ENCODE measurements at regions not wholly inside any gene's neighbourhood (a gene's known extent, or its start where the extent isn't known, plus 50 kb on each side); places are given as distances from the start of the nearest gene placed in this dataset.
"Not testable (repeated sequence)": the region's sequence is repeated elsewhere in the genome, so short reads cannot be mapped to it uniquely, and the experiment has no call there.

GRCh38 chr6:6724539-6725467 lies 136.3 kb downstream of the LY86 start:
- peak; percentile 92 for DNase-seq (ENCODE audit: low spot score)

- no peak for DNase-seq (ENCODE audit: low spot score)
These were observed 137.1 kb downstream of the LY86 start for GRCh38 chr6:6725468-6726209.

GRCh38 chr6:6728169-6728941 lies 139.8 kb downstream of the LY86 start:
- no peak for DNase-seq (ENCODE audit: low spot score)

GRCh38 chr6:6729971-6730370 lies 141.5 kb downstream of the LY86 start:
- no peak for DNase-seq (ENCODE audit: low spot score)

GRCh38 chr6:6730831-6731230 lies 142.3 kb downstream of the LY86 start:
- DNase-seq (ENCODE audit: low spot score), result no peak

GRCh38 chr6:6734479-6735465 lies 146.3 kb downstream of the LY86 start:
- DNase-seq (ENCODE audit: low spot score), result no peak

GRCh38 chr6:6736791-6737654 lies 148.5 kb downstream of the LY86 start:
- DNase-seq (ENCODE audit: low spot score), result no peak

GRCh38 chr6:6737671-6738070 lies 149.2 kb downstream of the LY86 start:
- DNase-seq (ENCODE audit: low spot score), result no peak

GRCh38 chr6:6738108-6738507 lies 149.6 kb downstream of the LY86 start:
- no peak for DNase-seq (ENCODE audit: low spot score)

- DNase-seq (ENCODE audit: low spot score), result no peak
These were observed 150.6 kb downstream of the LY86 start for GRCh38 chr6:6738922-6739716.

GRCh38 chr6:6740595-6740994 lies 152.1 kb downstream of the LY86 start:
- DNase-seq (ENCODE audit: low spot score), result no peak

- DNase-seq (ENCODE audit: low spot score), result no peak
These were observed 152.7 kb downstream of the LY86 start for GRCh38 chr6:6741264-6741663.

- no peak for DNase-seq (ENCODE audit: low spot score)
These were observed 154.0 kb downstream of the LY86 start for GRCh38 chr6:6742535-6742934.

GRCh38 chr6:6744551-6744950 lies 156.0 kb downstream of the LY86 start:
- DNase-seq (ENCODE audit: low spot score), result no peak

GRCh38 chr6:6745637-6746332 lies 157.3 kb downstream of the LY86 start:
- DNase-seq (ENCODE audit: low spot score), result not testable (repeated sequence)

- DNase-seq (ENCODE audit: low spot score), result no peak
These were observed 157.9 kb downstream of the LY86 start for GRCh38 chr6:6746333-6746969.

GRCh38 chr6:6746970-6747338 lies 158.4 kb downstream of the LY86 start:
- DNase-seq (ENCODE audit: low spot score), result no peak

- no peak for DNase-seq (ENCODE audit: low spot score)
These were observed 158.9 kb downstream of the LY86 start for GRCh38 chr6:6747371-6747770.
